ENCODE measurements at regions not wholly inside any gene's neighbourhood (a gene's known extent, or its start where the extent isn't known, plus 50 kb on each side); places are given as distances from the start of the nearest gene placed in this dataset.
A peak's percentile ranks its signal among the peaks of the same experiment; 100 is the strongest.
"Not testable (repeated sequence)": the region's sequence is repeated elsewhere in the genome, so short reads cannot be mapped to it uniquely, and the experiment has no call there.

GRCh38 chr3:5543047-5543446 lies 355.5 kb downstream of the EDEM1 start:
- no peak for DNase-seq (ENCODE audit: low spot score)

GRCh38 chr3:5545719-5546118 lies 358.2 kb downstream of the EDEM1 start:
- DNase-seq (ENCODE audit: low spot score): no peak

GRCh38 chr3:5553203-5553602 lies 365.7 kb downstream of the EDEM1 start:
- no peak for DNase-seq (ENCODE audit: low spot score)

GRCh38 chr3:5554245-5554747 lies 366.8 kb downstream of the EDEM1 start:
- no peak for DNase-seq (ENCODE audit: low spot score)

- no peak for DNase-seq (ENCODE audit: low spot score)
Measured at GRCh38 chr3:5560199-5560598, 372.7 kb downstream of the EDEM1 start.

- DNase-seq (ENCODE audit: low spot score): no peak
Measured at GRCh38 chr3:5563537-5564277, 376.2 kb downstream of the EDEM1 start.

GRCh38 chr3:5564278-5564666 lies 376.8 kb downstream of the EDEM1 start:
- DNase-seq (ENCODE audit: low spot score): no peak

- DNase-seq (ENCODE audit: low spot score): no peak
Measured at GRCh38 chr3:5565026-5565425, 377.5 kb downstream of the EDEM1 start.

GRCh38 chr3:5567113-5567512 lies 379.6 kb downstream of the EDEM1 start:
- DNase-seq (ENCODE audit: low spot score): no peak

GRCh38 chr3:5568451-5568850 lies 380.9 kb downstream of the EDEM1 start:
- DNase-seq (ENCODE audit: low spot score): peak; percentile 9

- no peak for DNase-seq (ENCODE audit: low spot score)
Measured at GRCh38 chr3:5569152-5569551, 381.6 kb downstream of the EDEM1 start.

- DNase-seq (ENCODE audit: low spot score): no peak
Measured at GRCh38 chr3:5572168-5572567, 384.7 kb downstream of the EDEM1 start.

GRCh38 chr3:5576277-5577011 lies 388.9 kb downstream of the EDEM1 start:
- no peak for DNase-seq (ENCODE audit: low spot score)

GRCh38 chr3:5579139-5579602 lies 391.7 kb downstream of the EDEM1 start:
- no peak for DNase-seq (ENCODE audit: low spot score)

GRCh38 chr3:5579946-5580345 lies 392.4 kb downstream of the EDEM1 start:
- DNase-seq (ENCODE audit: low spot score): no peak

- no peak for DNase-seq (ENCODE audit: low spot score)
Measured at GRCh38 chr3:5580826-5581225, 393.3 kb downstream of the EDEM1 start.

GRCh38 chr3:5581743-5582142 lies 394.2 kb downstream of the EDEM1 start:
- DNase-seq (ENCODE audit: low spot score): no peak

- DNase-seq (ENCODE audit: low spot score): no peak
Measured at GRCh38 chr3:5583920-5584319, 396.4 kb downstream of the EDEM1 start.

GRCh38 chr3:5585085-5585484 lies 397.6 kb downstream of the EDEM1 start:
- DNase-seq (ENCODE audit: low spot score): no peak

- DNase-seq (ENCODE audit: low spot score): no peak
Measured at GRCh38 chr3:5606884-5607472, 419.5 kb downstream of the EDEM1 start.

- DNase-seq (ENCODE audit: low spot score): no peak
Measured at GRCh38 chr3:5607581-5607980, 420.1 kb downstream of the EDEM1 start.

GRCh38 chr3:5608971-5609370 lies 421.5 kb downstream of the EDEM1 start:
- DNase-seq (ENCODE audit: low spot score): not testable (repeated sequence)

GRCh38 chr3:5613599-5613998 lies 426.1 kb downstream of the EDEM1 start:
- DNase-seq (ENCODE audit: low spot score): no peak
